ENCODE measurements at regions not wholly inside any gene's neighbourhood (a gene's known extent, or its start where the extent isn't known, plus 50 kb on each side); places are given as distances from the start of the nearest gene placed in this dataset.

DNA sequence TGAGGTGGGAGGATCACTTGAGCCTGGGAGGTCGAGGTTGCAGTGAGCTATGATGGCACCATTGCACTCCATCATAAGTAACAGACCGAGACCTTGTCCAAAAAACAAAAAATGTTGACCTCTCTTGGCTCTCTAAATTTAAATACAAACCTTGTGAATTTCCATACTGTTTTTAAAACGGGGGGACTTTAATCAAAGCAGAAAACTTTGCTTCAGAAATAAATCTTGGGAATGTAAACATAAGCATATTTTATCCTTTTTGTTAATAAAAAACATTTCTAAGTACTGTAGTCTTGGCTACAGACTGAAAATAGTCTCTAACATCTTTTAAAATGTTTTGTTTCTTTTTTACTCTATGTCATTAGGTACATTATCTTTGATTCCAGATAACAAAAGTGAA lies 130.7 kb upstream of the RASSF8 start:
- DNase-seq (ENCODE audit: low spot score), result no peak

DNA sequence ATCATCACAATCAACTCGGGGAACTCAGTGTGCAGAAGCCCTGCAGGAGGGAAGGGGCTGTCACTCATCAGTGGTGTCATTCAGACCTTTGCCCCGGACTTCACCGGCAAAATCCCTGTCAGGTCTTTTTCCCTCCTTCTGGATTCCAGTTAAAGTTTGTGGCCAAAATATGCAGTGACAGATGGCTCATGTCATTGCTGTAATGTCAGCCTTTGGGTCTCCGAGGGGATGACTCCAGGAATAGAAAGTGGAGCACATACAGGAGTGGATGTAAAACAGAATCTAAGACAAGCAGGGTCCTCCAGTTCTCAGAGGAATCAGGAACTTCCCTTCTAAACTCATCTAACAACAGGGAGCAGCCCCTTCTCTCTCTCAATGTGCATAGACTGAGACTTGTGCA lies 130.3 kb upstream of the RASSF8 start:
- DNase-seq (ENCODE audit: low spot score), result no peak

DNA sequence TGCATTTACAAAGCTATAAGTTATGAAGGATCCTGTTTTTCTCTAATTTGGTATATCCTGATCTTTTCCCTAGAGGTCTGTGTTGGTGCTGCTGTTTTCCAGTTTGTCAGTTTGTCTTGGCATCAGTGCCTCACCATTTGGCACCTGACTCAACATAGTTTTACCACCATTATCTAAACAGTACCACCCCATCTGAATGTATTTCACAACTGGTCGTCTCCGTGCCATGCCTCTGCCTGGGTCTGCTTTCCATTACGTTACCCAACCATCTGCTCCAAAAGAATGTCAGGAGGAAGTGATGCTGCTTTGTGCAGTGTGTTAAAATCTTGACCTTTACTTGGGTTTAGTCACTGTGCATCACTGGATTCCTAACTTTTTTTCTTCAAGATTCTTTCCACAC lies 129.3 kb upstream of the RASSF8 start:
- no peak for DNase-seq (ENCODE audit: low spot score)

DNA sequence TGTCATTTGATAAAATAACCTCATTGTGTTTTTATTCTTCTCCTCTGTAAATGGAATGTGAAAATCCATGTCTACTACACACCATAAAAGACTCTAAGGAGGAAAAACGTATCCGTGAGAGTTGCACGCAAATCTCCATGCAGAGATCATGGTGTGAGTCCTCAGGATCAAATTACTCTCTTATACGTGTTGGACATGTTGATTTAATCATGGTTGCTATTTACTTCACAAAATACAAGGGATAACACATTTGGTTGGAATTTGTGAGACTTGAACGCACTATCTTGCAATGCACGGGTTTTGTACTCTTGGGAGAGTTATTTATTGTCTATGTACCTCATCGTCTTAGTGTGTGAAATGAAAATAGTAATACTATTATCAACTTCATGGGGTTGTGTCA lies 128.0 kb upstream of the RASSF8 start:
- no peak for DNase-seq (ENCODE audit: low spot score)

DNA sequence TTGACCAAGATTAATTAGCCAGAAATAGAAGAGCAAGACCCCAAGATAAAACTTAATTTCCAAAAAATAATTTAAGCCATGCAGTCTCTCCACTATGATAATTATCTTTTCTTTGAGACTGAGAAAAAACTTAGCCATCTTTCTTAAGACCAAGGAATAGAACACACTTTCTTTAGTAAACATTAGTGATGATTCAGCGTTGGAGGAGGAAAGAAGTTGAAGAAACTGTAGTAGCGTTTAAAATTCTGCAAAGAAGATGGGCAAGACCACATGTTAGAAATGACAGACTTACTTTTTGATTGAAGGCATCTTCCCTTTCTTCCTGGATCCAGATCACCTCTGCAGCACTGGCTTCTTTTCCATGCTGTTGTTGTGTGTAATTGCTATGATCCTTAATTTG lies 124.8 kb upstream of the RASSF8 start:
- no peak for DNase-seq (ENCODE audit: low spot score)

DNA sequence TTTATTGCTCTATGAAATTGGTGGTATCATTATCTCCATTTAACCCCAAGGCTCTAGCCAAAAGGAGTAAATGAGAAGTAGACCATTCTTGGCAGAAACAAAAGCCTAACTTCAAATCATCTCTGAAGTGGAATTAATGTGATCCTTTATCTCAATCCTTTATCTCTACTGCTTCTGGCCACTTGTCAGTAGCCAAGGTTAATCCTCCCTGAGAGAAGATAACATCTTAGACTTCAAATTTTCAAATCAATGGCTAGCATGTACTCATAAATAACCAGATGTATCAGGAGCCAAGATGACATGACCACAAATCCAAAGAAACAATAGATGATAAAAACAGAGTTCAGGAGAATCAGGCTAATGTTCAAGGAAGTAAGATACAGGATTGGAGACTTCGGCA lies 123.1 kb upstream of the RASSF8 start:
- no peak for DNase-seq (ENCODE audit: low spot score)

DNA sequence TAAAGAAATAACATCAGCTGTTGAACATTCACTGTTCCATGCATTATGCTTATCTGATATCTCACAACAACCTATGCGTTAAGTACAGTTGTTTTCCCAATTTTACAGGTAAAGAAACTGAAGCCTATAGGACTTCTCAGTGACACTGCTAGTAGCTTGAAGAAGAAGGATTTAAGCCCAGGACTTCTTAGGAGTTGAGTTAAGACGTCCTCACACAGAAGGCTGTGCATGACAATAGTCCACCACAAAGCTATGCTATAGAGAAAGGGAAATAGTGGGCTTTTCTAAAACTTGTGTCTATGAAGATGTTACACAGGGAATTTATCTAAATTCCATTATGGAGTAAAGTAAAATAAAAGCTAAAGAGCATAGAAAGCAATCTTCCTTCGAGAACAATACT lies 120.5 kb upstream of the RASSF8 start:
- DNase-seq (ENCODE audit: low spot score), result no peak

DNA sequence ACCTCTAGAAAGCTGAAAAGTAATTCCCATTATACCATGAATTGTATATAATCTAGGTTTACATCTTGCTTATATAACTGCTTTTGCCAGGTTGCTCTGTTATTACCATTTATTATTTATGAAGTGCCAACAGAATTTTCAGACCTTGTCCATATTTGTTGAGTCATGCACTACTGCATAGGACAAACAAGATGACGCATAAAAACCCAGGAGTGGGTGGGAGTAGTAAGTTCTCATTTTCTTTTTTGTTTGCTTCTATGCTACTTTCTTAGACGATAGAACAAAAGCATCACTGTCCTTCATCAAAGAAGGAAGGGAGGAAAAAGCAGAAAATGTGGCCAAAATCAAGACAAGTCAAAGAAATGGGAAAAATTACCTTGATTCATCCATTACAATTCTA lies 119.0 kb upstream of the RASSF8 start:
- no peak for DNase-seq (ENCODE audit: low spot score)

DNA sequence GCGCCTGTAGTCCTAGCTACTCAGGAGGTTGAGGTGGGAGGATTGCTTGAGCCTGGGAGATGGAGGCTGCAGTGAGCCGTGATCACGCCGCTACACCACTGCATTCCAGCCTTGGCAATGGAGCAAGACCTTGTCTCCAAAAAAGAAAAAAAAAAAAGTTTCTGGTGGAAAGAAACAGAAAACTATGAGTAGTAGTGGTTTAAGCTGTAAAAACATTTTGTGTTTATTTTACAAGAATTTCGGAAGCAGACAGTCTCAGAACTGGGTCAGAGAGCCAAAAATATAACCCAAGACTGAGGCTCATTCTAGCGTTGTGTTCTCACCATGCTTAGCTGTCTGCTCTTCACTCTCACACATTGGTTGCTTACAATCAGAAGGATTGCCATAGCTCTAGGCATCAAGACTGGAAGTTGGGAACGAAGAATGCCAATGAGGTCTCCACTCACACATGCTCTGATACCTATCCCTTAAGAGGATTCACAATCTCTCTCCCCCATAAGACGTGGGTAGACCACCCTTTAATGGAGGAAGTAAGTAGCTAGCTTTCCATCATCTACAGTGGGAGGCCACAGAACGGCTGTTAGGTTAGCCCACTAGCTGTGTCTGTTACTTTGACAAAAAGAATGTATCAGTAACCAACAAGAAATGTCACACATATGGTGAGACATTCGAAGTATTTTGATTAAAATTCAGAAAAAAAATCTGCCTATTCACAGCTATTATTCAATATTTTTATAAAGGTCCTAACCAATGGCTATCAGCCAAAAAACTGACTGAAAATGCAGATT lies 117.6 kb upstream of the RASSF8 start:
- no peak for DNase-seq (ENCODE audit: low spot score)

DNA sequence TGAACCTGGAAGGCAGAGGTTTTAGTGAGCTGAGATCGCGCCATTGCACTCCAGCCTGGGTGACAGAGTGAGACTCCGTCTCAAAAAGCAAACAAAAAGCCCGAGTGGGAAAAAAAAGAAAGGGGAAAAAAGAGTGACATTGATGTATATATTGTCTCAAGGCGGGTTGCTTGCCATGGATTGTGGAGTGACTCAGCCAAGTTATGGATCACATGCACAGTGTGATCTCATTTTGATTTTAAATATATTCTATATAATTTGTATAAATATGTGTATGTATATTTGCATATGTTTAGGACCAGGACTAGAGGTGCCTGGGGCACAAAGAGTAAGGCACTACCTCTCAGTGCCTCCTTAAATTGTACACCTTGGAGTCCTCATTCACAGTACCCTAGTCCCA lies 116.2 kb upstream of the RASSF8 start:
- DNase-seq (ENCODE audit: low spot score), result no peak

DNA sequence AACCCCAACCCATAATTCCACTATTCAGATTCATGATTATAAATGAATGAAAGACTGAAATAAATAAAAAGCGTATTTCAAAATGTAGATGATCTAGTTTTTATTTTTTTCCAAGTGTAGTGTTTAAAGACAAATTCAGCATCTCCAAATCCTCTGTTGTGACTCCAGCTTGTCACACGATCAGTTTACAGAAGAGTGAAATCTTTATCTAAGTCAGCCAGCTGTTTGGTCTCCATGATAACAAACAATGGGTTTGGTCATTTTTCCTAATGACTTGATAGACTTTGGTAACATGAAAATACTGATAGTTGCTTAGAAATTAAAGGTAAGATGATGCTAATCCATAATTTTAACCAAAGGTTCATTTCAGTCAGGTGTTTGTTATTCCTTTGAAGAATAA lies 114.5 kb upstream of the RASSF8 start:
- no peak for DNase-seq (ENCODE audit: low spot score)

DNA sequence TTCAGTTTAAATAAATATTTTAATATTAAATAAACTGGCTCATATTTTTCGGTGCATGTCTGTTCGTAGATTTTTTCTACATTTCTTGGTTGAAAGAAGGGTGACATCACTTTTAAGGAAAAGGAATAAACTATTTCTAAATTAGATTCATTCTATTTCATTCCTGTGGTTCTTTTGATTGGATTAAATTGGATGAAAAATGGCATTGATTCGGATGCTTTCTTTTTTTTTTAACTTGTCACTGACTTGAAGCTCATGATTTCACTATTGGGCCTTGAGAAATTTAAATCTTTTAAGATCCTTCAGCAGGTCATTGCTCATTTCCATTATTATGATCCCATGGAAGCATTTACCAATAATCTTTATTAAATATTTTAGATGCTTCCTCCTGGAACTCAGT lies 113.1 kb upstream of the RASSF8 start:
- no peak for DNase-seq (ENCODE audit: low spot score)

DNA sequence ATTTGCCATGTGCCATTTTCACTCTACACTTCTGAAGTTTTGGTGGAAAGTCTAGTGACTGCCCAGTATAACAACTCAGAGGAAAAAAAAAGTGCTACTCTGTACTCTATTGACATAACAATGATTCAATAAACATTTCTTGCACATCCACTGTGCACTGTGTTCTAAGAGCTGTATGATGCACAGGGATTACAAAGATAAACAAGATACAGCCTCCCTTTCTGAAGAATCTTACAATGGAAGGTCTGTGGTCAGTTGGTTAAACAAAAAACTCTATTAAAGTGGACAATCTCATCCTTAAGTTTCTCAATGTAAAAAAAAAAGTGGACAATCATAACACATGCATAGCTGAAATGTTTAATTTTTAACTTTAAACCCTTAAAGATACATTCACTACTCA lies 105.7 kb upstream of the RASSF8 start:
- no peak for DNase-seq (ENCODE audit: low spot score)

DNA sequence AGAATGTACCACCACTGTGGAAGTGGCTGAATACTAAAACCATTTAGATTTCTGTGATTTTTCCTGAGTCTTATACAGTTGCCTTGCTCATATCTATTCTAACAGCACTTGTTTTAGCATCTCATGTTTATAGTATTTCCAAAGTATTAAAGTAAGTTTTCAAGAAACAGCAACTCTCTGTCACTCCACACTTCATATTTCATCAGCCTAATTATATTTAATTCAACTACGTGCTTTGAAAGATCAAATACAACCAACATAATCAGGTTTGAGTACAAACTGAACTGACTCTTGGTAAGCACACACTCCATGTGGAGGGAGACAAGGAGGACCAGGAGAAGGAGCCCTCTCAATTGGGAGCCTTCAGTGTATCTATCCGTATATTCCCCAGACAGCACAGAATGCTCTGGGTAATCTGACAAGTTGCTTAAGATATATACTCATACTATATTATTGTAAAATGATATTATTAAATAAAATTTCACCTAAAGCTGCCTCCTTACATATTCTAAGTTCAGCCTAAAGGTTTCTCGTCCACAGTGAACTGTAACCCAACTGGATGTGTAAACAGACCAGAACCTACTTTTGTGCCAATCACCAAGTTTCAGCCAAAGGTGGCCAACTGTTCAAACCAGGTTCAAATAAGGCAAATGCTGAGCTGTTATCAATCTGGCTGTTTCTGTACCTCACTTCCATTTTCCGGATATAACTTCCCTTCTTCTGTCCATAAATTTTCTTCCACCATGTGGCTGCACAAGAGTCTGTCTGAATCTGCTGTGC lies 105.0 kb upstream of the RASSF8 start:
- DNase-seq (ENCODE audit: low spot score), result no peak

DNA sequence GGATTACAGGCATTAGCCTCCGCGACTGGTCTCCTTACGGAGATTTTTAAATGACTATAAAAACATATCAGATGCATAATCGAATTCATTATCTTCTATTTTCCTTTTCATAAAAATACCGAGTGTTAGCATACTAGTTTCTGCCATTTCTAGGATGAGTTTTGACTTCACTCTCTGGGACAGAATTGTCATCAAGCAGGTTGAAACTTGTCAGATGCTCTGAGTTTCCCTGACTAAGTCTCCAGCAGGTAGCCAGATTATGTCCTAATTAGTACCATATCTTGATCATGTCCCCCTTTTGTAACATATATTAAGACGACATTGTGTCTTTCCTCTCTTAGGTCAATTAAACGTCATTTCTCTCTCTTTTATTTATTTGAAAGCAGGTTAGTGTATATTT lies 103.5 kb upstream of the RASSF8 start:
- no peak for DNase-seq (ENCODE audit: low spot score)

DNA sequence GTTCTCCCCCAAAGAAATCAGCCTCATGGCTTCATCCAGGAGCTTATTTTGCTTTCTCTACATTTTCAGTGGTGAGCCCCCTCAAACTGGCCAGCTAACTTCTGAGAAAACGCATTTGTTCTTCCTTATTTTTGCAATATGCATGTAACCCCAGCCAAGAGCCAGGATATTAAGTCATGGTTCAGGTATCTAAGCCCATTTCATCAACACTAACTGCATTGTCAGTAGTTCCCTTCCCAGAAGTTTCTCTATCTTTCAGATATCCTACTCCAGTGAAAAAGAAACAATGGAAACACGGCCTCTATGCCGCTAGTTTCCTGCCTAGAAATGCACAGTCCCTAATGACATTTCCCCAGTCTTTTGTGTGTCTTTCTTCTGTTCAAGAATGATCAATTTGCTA lies 102.8 kb upstream of the RASSF8 start:
- no peak for DNase-seq (ENCODE audit: low spot score)

DNA sequence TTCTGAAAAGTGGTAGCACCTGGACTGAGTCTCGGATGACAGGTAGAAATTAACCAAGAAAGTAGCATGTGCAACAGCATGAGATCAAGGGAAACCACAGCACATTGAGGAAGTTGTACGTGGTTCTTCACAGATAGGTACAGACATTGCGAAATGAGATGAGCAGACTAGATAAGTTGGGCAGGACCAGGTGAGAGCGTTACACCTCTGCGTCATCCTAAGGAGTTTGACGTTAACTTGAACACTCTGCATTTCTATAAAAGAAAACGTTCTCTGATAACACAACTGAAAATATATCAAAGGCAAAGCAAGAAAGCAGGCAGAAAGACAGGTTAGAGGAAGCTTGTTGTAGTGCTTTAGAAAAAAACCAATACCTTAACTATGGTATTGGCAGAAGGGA lies 98.5 kb upstream of the RASSF8 start:
- DNase-seq (ENCODE audit: low spot score), result peak; percentile 28

DNA sequence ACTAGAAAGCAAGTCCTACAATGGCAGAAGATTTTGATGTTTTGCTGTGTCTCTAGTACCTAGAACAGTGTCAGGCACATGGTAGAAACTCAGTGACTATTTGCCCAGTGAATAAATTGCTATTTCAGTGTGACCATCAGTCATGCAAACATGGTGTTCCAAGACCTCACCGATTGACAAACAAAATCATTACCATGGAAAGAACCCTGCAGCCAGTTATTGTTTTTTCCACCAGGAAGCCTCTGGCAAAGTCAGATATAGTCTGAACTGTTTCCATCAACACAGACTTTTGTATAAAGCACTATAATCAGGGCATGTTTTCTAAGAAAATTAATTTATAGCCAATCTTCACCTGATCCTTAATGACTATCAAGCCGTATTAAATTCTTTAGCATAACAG lies 97.3 kb upstream of the RASSF8 start:
- no peak for DNase-seq (ENCODE audit: low spot score)

DNA sequence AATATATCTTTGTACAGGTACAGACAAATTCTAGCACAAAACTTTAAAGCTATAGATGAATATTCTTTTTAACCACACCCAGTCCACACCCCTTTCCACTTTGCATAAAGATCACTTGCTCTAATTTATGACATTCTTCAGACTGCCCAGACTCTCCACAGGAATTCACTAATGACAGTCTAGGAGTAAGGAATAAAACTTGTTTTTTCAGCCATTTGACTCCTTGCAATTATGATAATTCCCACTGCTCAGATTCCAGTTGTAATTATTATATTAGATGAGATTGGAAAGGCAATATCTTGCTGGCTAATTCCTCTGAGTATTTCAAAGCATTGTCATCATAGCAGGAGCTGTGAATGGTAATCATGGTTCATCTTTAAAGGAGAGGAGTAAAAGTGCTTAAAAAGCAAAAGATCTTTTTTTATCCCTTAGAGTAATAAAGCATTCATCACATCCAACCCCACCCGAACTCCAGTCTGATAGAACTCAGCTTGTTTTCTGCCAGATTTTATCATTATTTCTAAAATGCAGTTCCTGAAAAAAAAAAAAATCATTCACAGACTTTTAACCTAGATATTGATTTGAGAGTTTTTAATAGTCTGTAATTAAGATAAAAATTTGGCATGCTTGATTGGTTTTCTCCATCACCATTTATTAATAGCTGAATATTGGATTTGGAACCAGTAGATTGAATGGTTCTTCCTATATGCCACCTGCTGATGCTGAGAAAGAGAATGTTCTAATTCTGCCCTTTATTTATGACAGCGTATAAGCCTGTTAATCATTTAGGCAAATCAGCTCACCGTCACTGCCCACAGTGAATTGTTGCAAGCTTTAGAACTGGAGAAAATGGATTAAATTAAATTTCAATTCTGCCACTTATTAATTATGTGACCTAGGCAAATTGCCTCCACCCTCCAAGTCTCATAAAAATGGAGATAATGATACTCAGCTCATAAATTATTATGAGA lies 93.9 kb upstream of the RASSF8 start:
- DNase-seq (ENCODE audit: low spot score), result no peak

DNA sequence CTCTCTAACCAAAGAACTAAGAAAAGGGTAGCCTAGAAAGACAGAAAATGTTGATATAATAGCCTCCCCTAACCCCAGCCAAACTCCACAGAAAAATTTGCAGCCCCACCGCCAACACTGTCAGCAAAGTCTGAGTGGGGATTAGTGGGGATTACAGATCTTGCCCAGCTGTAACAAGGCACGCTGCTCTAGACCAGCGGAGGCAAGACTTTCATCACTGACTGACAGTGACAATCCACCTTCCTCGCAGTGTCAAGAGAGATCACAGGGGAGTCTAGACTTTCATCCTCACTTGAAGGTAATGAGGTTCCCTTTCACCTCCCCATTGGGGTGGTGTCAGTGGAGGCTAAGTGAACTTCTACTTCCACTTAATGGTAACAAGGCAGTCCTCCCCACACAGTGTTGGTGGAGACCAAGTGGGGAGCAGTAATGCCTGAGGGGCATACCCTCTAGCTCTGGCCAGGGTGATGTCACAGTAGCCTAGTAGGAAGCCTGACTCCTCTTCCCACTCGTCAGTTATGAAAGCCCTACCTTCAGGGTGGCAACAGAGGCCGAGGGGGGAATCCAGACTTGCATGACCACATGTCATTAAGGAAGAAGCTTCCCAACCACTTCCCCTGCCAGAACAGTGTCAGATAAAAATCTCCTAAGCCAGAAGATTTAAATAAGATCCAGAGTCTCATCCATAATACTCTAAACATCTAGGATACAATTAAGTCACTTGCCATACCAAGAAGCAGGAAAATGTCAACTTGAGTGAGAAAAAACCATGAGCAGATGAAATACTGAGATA lies 91.7 kb upstream of the RASSF8 start:
- DNase-seq (ENCODE audit: low spot score), result no peak

DNA sequence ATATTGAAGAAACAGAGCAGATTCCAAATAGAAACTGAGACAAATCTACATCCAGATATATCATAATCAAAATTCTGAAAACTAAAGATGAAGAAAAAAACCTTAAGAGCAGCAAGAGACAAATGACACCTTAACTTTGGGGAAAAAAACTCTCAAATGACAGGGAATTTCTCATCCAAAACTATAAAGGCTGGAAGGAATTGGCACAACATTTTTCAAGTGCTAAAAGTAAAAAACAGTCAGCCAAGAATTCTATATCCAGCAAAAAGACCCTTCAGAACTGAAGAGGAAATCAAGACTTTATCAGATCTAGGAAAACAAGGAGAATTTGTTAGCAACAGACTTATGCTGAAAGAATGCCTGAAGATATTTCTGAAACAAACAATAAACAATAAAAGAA lies 90.3 kb upstream of the RASSF8 start:
- DNase-seq (ENCODE audit: low spot score), result no peak

DNA sequence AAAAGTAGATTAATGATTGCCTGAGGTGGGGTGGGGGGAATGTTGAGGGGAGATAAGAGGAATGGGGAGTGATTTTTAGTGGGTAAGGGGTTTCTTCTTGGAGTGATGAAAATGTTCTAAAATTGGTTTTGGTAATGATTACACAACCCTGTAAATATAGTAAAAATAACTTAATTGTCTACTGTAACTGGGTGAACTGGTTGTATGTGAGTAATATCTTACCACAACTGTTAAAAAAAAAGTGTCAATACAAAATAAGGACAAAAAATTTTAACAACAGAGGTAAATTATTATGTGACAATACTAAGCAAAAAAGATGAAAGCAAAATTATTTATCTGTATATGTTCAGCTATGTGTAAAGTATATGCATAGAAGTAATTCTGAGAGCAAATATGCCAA lies 86.3 kb upstream of the RASSF8 start:
- DNase-seq (ENCODE audit: low spot score), result no peak
